ENCODE measurements at regions not wholly inside any gene's neighbourhood (a gene's known extent, or its start where the extent isn't known, plus 50 kb on each side); places are given as distances from the start of the nearest gene placed in this dataset.

- no peak for TF ChIP-seq REST (IDR thresholded peaks at IDR 0.05)
- no peak for TF ChIP-seq ATOH8 (CRISPR knock-in tag; IDR thresholded peaks at IDR 0.05; ENCODE audit: low read depth)
- TF ChIP-seq CTCF (IDR thresholded peaks at IDR 0.05), result no peak
- TF ChIP-seq SMC3 (IDR thresholded peaks at IDR 0.05), result no peak
- TF ChIP-seq ZFP36 (IDR thresholded peaks at IDR 0.05; ENCODE audit: borderline replicate concordance, partially characterized antibody), result no peak
- TF ChIP-seq MAX (IDR thresholded peaks at IDR 0.05), result no peak
- TF ChIP-seq CBX2 (IDR thresholded peaks at IDR 0.05; ENCODE audit: borderline replicate concordance, low read depth), result no peak
- no peak for TF ChIP-seq E2F6 (IDR thresholded peaks at IDR 0.05; ENCODE audit: borderline replicate concordance, low read depth)
- no peak for TF ChIP-seq JUN (IDR thresholded peaks at IDR 0.05)
- no peak for TF ChIP-seq POLR2A (IDR thresholded peaks at IDR 0.05; ENCODE audit: low read length)
- TF ChIP-seq MYC (IDR thresholded peaks at IDR 0.05; ENCODE audit: borderline replicate concordance, low read length), result no peak
- no peak for TF ChIP-seq USF2 (IDR thresholded peaks at IDR 0.05)
Measured at GRCh38 chr5:78720997-78721396, 72.4 kb upstream of the LHFPL2 start.
